ENCODE measurements at regions not wholly inside any gene's neighbourhood (a gene's known extent, or its start where the extent isn't known, plus 50 kb on each side); places are given as distances from the start of the nearest gene placed in this dataset.

DNA sequence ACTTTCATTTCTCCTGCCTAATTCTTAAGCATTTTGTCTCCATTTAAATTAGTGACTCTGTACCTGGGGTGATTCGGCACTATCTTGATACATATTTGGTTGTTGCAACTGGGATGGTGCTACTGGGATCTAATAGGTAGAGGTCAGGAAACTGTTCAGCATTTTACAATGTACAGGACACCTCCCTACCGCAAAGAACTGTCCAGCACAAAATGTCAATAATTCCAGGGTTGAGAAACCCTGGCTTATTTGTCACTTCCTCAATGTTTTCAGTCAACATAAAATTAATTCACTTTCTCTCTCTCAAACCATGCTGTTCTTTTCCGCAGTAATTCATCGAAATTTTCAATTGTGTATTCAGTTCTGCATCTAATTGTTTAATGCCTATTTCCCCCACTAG is 151.4 kb upstream of the CALCR start:
- TF ChIP-seq CTCF (IDR thresholded peaks at IDR 0.05; ENCODE audit: insufficient read depth, low read length) = no peak
- DNase-seq (ENCODE audit: low read depth) = no peak
- H3K4me3 ChIP-seq (ENCODE audit: low read depth, low read length) = no peak overlapping the region

DNA sequence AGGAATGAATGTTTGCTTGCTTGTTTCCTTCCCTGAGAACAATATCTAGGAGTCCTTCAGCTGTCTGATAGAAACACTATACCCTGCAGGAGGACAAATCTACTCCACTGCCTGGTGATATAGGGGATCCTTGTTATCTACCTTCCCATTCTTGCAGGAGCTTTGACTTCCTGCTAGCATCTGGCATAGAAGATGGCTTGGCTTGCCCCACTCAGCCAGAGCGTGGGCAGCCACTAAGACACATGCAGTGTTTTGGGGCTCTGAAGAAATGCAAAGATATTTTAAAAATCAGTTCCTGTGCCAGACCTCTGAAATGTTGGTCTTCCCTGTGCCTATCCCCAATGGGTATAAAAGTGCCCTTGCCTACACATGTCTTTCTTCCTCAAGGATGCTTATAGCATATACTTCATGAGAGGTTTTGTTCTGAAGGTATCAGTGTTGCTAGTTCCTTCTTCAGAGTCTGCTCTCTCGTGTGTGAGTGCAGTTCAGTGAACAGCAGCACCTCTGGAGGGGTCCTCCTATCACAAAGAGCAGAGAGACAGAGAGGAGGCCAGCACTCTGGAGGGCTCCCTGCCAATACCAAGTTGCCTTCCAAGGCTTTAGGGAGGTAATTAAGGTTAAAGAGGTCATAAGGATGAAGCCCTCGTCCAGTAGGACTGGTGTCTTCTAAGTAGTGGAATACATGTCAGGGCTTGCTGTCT is 149.1 kb upstream of the CALCR start:
- H3K4me3 ChIP-seq (ENCODE audit: low read depth, low read length) = no peak overlapping the region
- no peak for DNase-seq (ENCODE audit: low read depth)
- TF ChIP-seq CTCF (IDR thresholded peaks at IDR 0.05; ENCODE audit: insufficient read depth, low read length) = no peak

DNA sequence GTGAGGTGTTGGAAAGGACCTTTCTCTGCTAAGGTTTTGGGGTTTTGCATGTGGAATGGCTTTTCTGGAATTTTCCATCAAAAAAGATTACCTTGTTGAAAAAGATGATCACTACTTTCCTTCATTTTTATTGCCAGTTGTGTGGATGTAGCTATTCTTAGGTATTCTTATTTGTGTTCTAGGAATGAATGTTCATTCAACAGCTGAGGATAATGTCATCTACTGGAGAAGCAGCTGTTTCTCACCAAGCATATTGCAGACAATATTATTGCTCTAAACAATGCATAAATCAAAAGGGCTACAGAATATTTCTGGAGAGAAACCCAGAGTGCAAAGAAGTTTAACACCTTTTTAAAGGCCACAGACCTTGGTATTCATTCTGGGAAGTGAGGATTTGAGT is 145.6 kb upstream of the CALCR start:
- H3K4me3 ChIP-seq (ENCODE audit: low read depth, low read length) = no peak overlapping the region
- no peak for DNase-seq (ENCODE audit: low read depth)
- no peak for TF ChIP-seq CTCF (IDR thresholded peaks at IDR 0.05; ENCODE audit: insufficient read depth, low read length)

DNA sequence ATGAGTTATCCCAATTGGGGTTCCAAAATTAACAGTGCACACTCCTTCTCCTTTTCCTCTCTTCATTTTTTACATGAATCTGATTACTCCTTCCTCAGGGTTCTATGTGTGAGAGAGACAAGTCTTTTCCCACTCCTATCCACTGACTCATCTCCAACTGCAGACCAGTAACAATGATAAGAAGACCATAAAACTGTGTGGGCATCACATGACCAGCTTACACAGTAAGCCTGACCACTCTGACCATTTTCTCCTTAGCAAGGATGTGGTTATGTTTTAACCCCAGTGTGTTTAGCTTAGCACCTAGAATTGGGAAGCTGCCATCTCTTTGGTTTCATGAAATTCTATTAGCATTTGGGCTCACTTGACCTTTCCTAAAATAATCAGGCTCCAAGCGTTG is 145.0 kb upstream of the CALCR start:
- no peak overlapping the region for H3K4me3 ChIP-seq (ENCODE audit: low read depth, low read length)
- DNase-seq (ENCODE audit: low read depth) = peak; percentile 49
- TF ChIP-seq CTCF (IDR thresholded peaks at IDR 0.05; ENCODE audit: insufficient read depth, low read length) = no peak

DNA sequence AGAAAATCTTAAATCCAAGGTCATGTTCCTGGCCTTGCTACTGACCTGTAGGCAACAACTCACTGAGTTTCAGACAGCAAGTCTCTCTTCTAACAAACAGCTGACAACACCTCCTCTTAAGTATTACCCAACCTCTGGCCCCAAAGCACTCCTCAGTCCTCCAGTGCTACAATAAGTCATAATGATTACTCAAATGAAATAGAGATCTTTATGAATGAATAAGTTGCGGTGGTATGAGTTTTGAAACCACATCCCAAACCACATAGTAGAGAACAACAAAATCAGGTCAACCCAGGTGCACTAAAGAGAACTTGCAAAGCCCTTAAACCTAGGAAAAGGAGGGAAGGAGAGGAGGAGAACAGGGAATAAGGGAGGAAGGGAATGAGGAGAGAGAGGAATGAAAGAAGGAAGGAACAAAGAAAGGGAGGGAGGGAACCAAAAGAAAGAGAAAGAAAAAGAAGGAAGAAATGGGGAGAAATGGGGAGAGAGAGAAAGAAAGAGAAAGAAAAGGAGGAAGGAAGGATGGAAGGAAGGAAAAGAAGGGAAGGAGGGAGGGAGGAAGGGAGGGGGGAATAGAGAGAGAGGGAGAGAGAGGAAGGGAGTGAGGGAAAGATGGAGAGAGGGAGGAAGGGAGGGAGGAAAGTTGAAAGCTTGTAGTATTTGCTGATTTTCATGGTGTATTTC is 142.8 kb upstream of the CALCR start:
- DNase-seq (ENCODE audit: low read depth) = peak; percentile 11
- no peak for TF ChIP-seq CTCF (IDR thresholded peaks at IDR 0.05; ENCODE audit: insufficient read depth, low read length)

DNA sequence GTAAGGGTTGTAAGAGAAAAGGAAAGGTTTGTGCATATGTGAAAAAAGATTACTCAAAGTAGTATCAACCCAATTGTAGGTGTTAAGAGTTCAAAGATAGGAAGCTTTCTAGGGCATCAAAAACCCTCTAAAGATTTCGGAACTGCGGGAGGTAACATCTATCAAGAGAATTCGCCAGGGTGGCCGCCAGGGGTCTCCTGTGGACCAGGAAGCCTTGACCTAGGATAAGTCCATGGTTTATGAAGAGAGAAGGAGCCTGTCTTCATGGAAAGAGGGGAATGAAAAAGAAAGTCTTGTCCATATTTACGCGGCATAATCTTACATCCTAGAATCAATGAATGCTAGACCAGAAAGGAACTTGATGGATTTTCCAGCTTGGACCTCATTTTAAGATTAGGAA is 140.7 kb upstream of the CALCR start:
- TF ChIP-seq CTCF (IDR thresholded peaks at IDR 0.05; ENCODE audit: insufficient read depth, low read length) = peak; percentile 73
- no peak overlapping the region for H3K4me3 ChIP-seq (ENCODE audit: low read depth, low read length)
- peak; percentile 64 for DNase-seq (ENCODE audit: low read depth)

More for the DNA sequence above, 142.8 kb upstream of the CALCR start:
- H3K4me3 ChIP-seq (ENCODE audit: low read depth, low read length) = no peak overlapping the region
